ENCODE measurements at regions not wholly inside any gene's neighbourhood (a gene's known extent, or its start where the extent isn't known, plus 50 kb on each side); places are given as distances from the start of the nearest gene placed in this dataset.

- no peak for ATAC-seq
- no peak overlapping the region for H3K4me3 ChIP-seq (ENCODE audit: low read depth in 2 of 2, low read length in 2 of 2)
- DNase-seq (ENCODE audit: low read depth, low spot score) = no peak
- ChIA-PET CTCF (no interaction called here), POLR2A (no interaction called here)
- H3K9me3 ChIP-seq (ENCODE audit: control insufficient read depth, insufficient read depth, low read depth, low read length) = no peaks in the 10 kb centered on the region
- intact Hi-C loops (cut with micrococcal nuclease; ENCODE audit: unreplicated experiment) = no loop called here
- TF ChIP-seq SIN3A (IDR thresholded peaks at IDR 0.05; ENCODE audit: borderline replicate concordance, insufficient read depth, low read depth, low read length) (no peak), REST (IDR thresholded peaks at IDR 0.05; ENCODE audit: insufficient read depth in 1 of 2, low read depth in 2 of 2, low read length in 1 of 2) (no peak), TCF7L2 (IDR thresholded peaks at IDR 0.05; ENCODE audit: low read depth, low read length) (no peak), CTCF (IDR thresholded peaks at IDR 0.05) (no peak), POLR2AphosphoS5 (IDR thresholded peaks at IDR 0.05; ENCODE audit: low read depth, low read length) (no peak)
- H3K27me3 ChIP-seq (ENCODE audit: control insufficient read depth, insufficient read depth, low read length) = no peaks in the 10 kb centered on the region
- in situ Hi-C loops (cut with HindIII; ENCODE audit: low pct_unique_long_range_greater_than_20kb, low sequenced_read_pairs) = no loop called here
- H3K36me3 ChIP-seq (ENCODE audit: control insufficient read depth, insufficient read depth, low read length) = no peaks in the 10 kb centered on the region
- no peaks in the 10 kb centered on the region for H3K4me1 ChIP-seq (ENCODE audit: control insufficient read depth, insufficient read depth, low read length)
- BruUV-seq (replicated peaks) = no TSS peak
- no peak overlapping the region for H3K27ac ChIP-seq (ENCODE audit: low read length)
Observed at GRCh38 chr7:12508554-12508953, 62.0 kb upstream of the SCIN start.

- BruUV-seq (replicated peaks) = no TSS peak
- ATAC-seq = no peak
- Histone ChIP-seq H3K4me1 (ENCODE audit: control insufficient read depth, insufficient read depth, low read length) (no peaks in the 10 kb centered on the region), H3K27me3 (ENCODE audit: control insufficient read depth, insufficient read depth, low read length) (peaks cover 6% of the 10 kb centered on the region), H3K4me3 (ENCODE audit: low read depth in 2 of 2, low read length in 2 of 2) (no peak overlapping the region), H3K9me3 (ENCODE audit: control insufficient read depth, insufficient read depth, low read depth, low read length) (0 out of 2 replicates have a peak, but pooled peaks cover 4% of the 10 kb centered on the region), H3K27ac (ENCODE audit: low read length) (no peak overlapping the region), H3K36me3 (ENCODE audit: control insufficient read depth, insufficient read depth, low read length) (no peaks in the 10 kb centered on the region)
- ChIA-PET CTCF (no interaction called here), POLR2A (no interaction called here)
- no peak for DNase-seq (ENCODE audit: low read depth, low spot score)
- TF ChIP-seq POLR2AphosphoS5 (IDR thresholded peaks at IDR 0.05; ENCODE audit: low read depth, low read length) (no peak), CTCF (IDR thresholded peaks at IDR 0.05) (no peak), TCF7L2 (IDR thresholded peaks at IDR 0.05; ENCODE audit: low read depth, low read length) (no peak), SIN3A (IDR thresholded peaks at IDR 0.05; ENCODE audit: borderline replicate concordance, insufficient read depth, low read depth, low read length) (no peak), REST (IDR thresholded peaks at IDR 0.05; ENCODE audit: insufficient read depth in 1 of 2, low read depth in 2 of 2, low read length in 1 of 2) (no peak)
- intact Hi-C loops (cut with micrococcal nuclease; ENCODE audit: unreplicated experiment) (no loop called here), in situ Hi-C loops (cut with HindIII; ENCODE audit: low pct_unique_long_range_greater_than_20kb, low sequenced_read_pairs) (no loop called here)
Observed at GRCh38 chr7:12517451-12517850, 53.1 kb upstream of the SCIN start.
